HCT116 (cell line): ENCODE measurements at regions not wholly inside any gene's neighbourhood (a gene's known extent, or its start where the extent isn't known, plus 50 kb on each side); places are given as distances from the start of the nearest gene placed in this dataset.

Experiments used
- ATAC-seq: fragments of 200-7000 bp; cut with Tn5 transposase; 2 replicates; pipeline ENCODE4 v1.9.1; 2020; ENCODE audit warnings: mild to moderate bottlenecking, moderate library complexity
- BruUV-seq: library from RNA; stranded (reverse); fragments of 400-500 nt; replicated peaks from 2 replicates; lab custom pipeline; 2021; lab: Mats Ljungman, UMichigan
- CTCF ChIA-PET: fragments of 300-600 bp; sonication (Branson Sonifier 250); formaldehyde crosslinking; loops from one replicate; lab custom pipeline; 2021; ENCODE audit warnings: antibody characterized with exemption; lab: Charles Lee
- POLR2A ChIA-PET: fragments of 300-600, 350-600 bp; sonication (Branson Sonifier 250); formaldehyde crosslinking; loops from one replicate; lab custom pipeline; 2021; ENCODE audit warnings: antibody characterized with exemption; lab: Charles Lee
- RAD21 ChIA-PET, 2 experiments: fragments of 300-600 bp; sonication (Branson Sonifier 250); formaldehyde crosslinking; loops; one replicate each; lab custom pipeline; 2023; ENCODE audit warnings: low total read pairs in 2 of 2; ENCODE audit not compliant: uncharacterized antibody in 2 of 2, unreplicated experiment in 2 of 2, low non-redundant PET in 1 of 2; lab: Charles Lee
- DNase-seq: peaks from one replicate; pipeline ENCODE4 v3.0.0-alpha.2; 2010; ENCODE audit warnings: low read depth, low spot score
- H2AFZ ChIP-seq: fragments of 200-600 bp; shearing (Covaris generic), sonication (generic); 2 replicates; pipeline ENCODE4 v1.6.1; 2017; ENCODE audit warnings: low read depth, mixed run types, mixed read lengths, antibody characterized with exemption, low read length; ENCODE audit not compliant: poor library complexity, severe bottlenecking
- H3K27ac ChIP-seq: 2 replicates; pipeline ENCODE4 v1.5.1; 2012; ENCODE audit warnings: low read depth, low read length
- H3K27me3 ChIP-seq: fragments of 200-600 bp; sonication (generic); 2 replicates; pipeline ENCODE4 v1.6.1; 2016; ENCODE audit warnings: mixed run types, low read length, mixed read lengths; ENCODE audit not compliant: insufficient read depth
- H3K36me3 ChIP-seq, 2 experiments: fragments of 200-500 bp in 1 of 2; fragments of 200-600 bp in 1 of 2; sonication (Bioruptor generic) in 1 of 2; sonication (generic) in 1 of 2; 2 replicates each; pipeline versions ENCODE4 v1.5.1 to v1.6.1; 2014 to 2016; ENCODE audit warnings: low read length in 2 of 2, inconsistent platforms in 1 of 2, mixed read lengths in 1 of 2, mixed run types in 1 of 2; ENCODE audit not compliant: insufficient read depth in 2 of 2, control insufficient read depth in 1 of 2
- H3K4me1 ChIP-seq, 2 experiments: fragments of 200-600 bp in 1 of 2; sonication (generic) in 1 of 2; 2 replicates each; pipeline versions ENCODE4 v1.5.1 to v1.6.1; 2012 to 2017; ENCODE audit warnings: low read length in 2 of 2, inconsistent platforms in 1 of 2, mild to moderate bottlenecking in 1 of 2, mixed read lengths in 1 of 2, mixed run types in 1 of 2, moderate library complexity in 1 of 2; ENCODE audit not compliant: insufficient read depth in 2 of 2, control insufficient read depth in 1 of 2
- H3K4me2 ChIP-seq: fragments of 200-600 bp; sonication (generic); 2 replicates; pipeline ENCODE4 v1.6.1; 2017; ENCODE audit warnings: mixed run types, low read length, mixed read lengths
- H3K4me3 ChIP-seq, 2 experiments: fragments of 200-600 bp in 1 of 2; sonication (generic) in 1 of 2; replicated peaks in 1 of 2; 2 replicates each; pipeline ENCODE4 v1.5.1; 2011 to 2016; ENCODE audit warnings: low read length in 2 of 2, control low read depth in 1 of 2, low read depth in 1 of 2, mild to moderate bottlenecking in 1 of 2, mixed read lengths in 1 of 2, mixed run types in 1 of 2
- H3K79me2 ChIP-seq: fragments of 200-600 bp; sonication (generic); 2 replicates; pipeline ENCODE4 v1.6.1; 2017; ENCODE audit warnings: mild to moderate bottlenecking, mixed run types, low read length, moderate library complexity, mixed read lengths; ENCODE audit not compliant: insufficient read depth
- H3K9ac ChIP-seq: fragments of 200-600 bp; sonication (generic); 2 replicates; pipeline ENCODE4 v1.6.1; 2016; ENCODE audit warnings: low read length, mixed read lengths
- H3K9me2 ChIP-seq: fragments of 200-600 bp; sonication (generic), shearing (Covaris generic); 2 replicates; pipeline ENCODE4 v1.6.1; 2017; ENCODE audit warnings: mixed run types, mild to moderate bottlenecking, moderate library complexity; ENCODE audit not compliant: insufficient read depth
- H3K9me3 ChIP-seq, 2 experiments: fragments of 200-500 bp in 1 of 2; fragments of 200-600 bp in 1 of 2; sonication (Bioruptor generic) in 1 of 2; sonication (generic) in 1 of 2; 2 replicates each; pipeline ENCODE4 v1.6.1; 2014 to 2017; ENCODE audit warnings: low read length in 2 of 2, mixed read lengths in 2 of 2, inconsistent platforms in 1 of 2, low read depth in 1 of 2, mild to moderate bottlenecking in 1 of 2, mixed run types in 1 of 2, moderate library complexity in 1 of 2; ENCODE audit not compliant: control insufficient read depth in 1 of 2, insufficient read depth in 1 of 2
- H4K20me1 ChIP-seq: fragments of 200-600 bp; sonication (generic), shearing (Covaris generic); 2 replicates; pipeline ENCODE4 v1.6.1; 2017; ENCODE audit warnings: mixed run types, mild to moderate bottlenecking, moderate library complexity; ENCODE audit not compliant: insufficient read depth
- EGR1 ChIP-seq: IDR thresholded peaks from 2 replicates; pipeline ENCODE4 v1.6.1; 2012; ENCODE audit warnings: low read depth
- ELF1 ChIP-seq: IDR thresholded peaks from 2 replicates; pipeline ENCODE4 v1.6.1; 2012; ENCODE audit warnings: low read depth, borderline replicate concordance
- EZH2phosphoT487 ChIP-seq: fragments of 200-600 bp; IDR thresholded peaks from 2 replicates; pipeline ENCODE4 v1.6.1; 2018; ENCODE audit warnings: antibody characterized with exemption, borderline replicate concordance
- FOSL1 ChIP-seq: IDR thresholded peaks from 2 replicates; pipeline ENCODE4 v1.6.1; 2012; ENCODE audit warnings: low read depth
- JUND ChIP-seq: IDR thresholded peaks from 2 replicates; pipeline ENCODE4 v1.6.1; 2012
- MAX ChIP-seq: IDR thresholded peaks from 2 replicates; pipeline ENCODE4 v1.6.1; 2012
- POLR2AphosphoS5 ChIP-seq: IDR thresholded peaks from 2 replicates; pipeline ENCODE4 v1.6.1; 2011; ENCODE audit warnings: mild to moderate bottlenecking, low read depth, low read length, moderate library complexity
- RAD21 ChIP-seq: IDR thresholded peaks from 2 replicates; pipeline ENCODE4 v1.6.1; 2012; ENCODE audit warnings: low read depth, mild to moderate bottlenecking
- SIN3A ChIP-seq: IDR thresholded peaks from 2 replicates; pipeline ENCODE4 v1.6.1; 2012; ENCODE audit warnings: low read depth
- SRF ChIP-seq: IDR thresholded peaks from 2 replicates; pipeline ENCODE4 v1.6.1; 2012; ENCODE audit warnings: low read depth
- TCF7L2 ChIP-seq: IDR thresholded peaks from 2 replicates; pipeline ENCODE4 v1.7.0; 2011; ENCODE audit warnings: borderline replicate concordance, inconsistent platforms; ENCODE audit not compliant: insufficient read depth, insufficient read length; ENCODE audit errors: extremely low read depth
- ZBTB33 ChIP-seq: IDR thresholded peaks from 2 replicates; pipeline ENCODE4 v1.6.1; 2011; ENCODE audit warnings: mild to moderate bottlenecking, low read length, moderate library complexity; ENCODE audit not compliant: insufficient replicate concordance; ENCODE audit errors: extremely low read depth
- intact Hi-C: fragments of 100-400 bp; cut with micrococcal nuclease; formaldehyde crosslinking; loops from 2 replicates; pipeline ENCODE4 v1.10.0; 2022

DNA sequence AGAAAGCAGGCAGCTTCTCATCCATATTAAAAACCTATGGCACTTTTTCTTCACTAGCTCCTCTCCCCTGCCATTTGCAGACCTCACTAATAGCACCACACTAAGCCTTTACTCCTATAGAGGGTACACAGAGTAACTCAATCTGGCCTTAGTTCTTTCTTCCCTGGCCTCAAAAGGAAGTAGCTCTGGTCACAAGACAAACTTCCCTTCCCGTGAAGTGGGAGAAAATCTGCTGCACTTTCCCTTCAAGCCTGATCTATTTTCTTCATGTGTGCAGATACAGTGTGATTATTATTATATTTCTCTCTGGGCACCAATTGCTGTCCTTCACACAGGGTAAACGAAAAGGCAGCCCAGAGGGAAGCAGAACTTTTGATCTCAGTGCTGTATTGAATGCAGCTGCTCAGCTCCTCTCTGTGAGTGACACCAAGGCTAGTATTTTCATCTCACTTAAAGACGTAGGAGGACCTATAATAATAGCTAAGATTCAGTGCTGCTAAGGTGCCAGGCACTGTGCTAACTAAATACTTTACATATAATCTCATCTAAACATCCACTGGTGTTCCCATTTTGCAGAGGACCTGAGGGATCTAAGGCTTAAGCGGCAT is 61.9 kb upstream of the RASGRP1 start:
- ChIA-PET POLR2A (no interaction called here), CTCF (interaction anchor here (2.0 kb wide), 1 partner anchor 63 kb away, joined by 9 read pairs; no protein-coding TSS in a partner anchor), RAD21 (no interaction called here)
- no peaks in the 10 kb centered on the region for H4K20me1 ChIP-seq
- H3K27me3 ChIP-seq, result peaks cover 10% of the 10 kb centered on the region; the same call in 1 of the 2 replicates
- H3K4me3 ChIP-seq, result no peak overlapping the region
- no peak overlapping the region for H3K9ac ChIP-seq
- no peak overlapping the region for H3K27ac ChIP-seq
- intact Hi-C loops, result no loop called here
- no peaks in the 10 kb centered on the region for H3K4me1 ChIP-seq
- H2AFZ ChIP-seq, result no peak overlapping the region
- no peaks in the 10 kb centered on the region for H3K36me3 ChIP-seq
- H3K9me2 ChIP-seq, result no peaks in the 10 kb centered on the region
- no peaks in the 10 kb centered on the region for H3K9me3 ChIP-seq
- ATAC-seq (no peak), DNase-seq (no peak)
- TF ChIP-seq RAD21 (no peak), TCF7L2 (no peak), SRF (no peak), JUND (no peak), EZH2phosphoT487 (no peak), MAX (no peak), FOSL1 (no peak), EGR1 (no peak), ZBTB33 (no peak), ELF1 (no peak), SIN3A (no peak), POLR2AphosphoS5 (no peak)
- no peak overlapping the region for H3K4me2 ChIP-seq
- no TSS peak for BruUV-seq
- no peaks in the 10 kb centered on the region for H3K79me2 ChIP-seq
